ENCODE measurements at regions not wholly inside any gene's neighbourhood (a gene's known extent, or its start where the extent isn't known, plus 50 kb on each side); places are given as distances from the start of the nearest gene placed in this dataset.
"Not testable (repeated sequence)": the region's sequence is repeated elsewhere in the genome, so short reads cannot be mapped to it uniquely, and the experiment has no call there.

GRCh38 chr2:215238485-215239098, 73.3 kb upstream of the ATIC start:
- H3K27ac ChIP-seq (ENCODE audit: low read depth, low read length), result no peak overlapping the region
- no peaks in the 10 kb centered on the region for H3K9me3 ChIP-seq (ENCODE audit: low read depth, low read length)
- H3K36me3 ChIP-seq (ENCODE audit: insufficient read depth, low read length), result no peaks in the 10 kb centered on the region
- TF ChIP-seq CTCF (IDR thresholded peaks at IDR 0.05; ENCODE audit: extremely low read depth, low read depth, low read length), result no peak
- no peaks in the 10 kb centered on the region for H3K79me2 ChIP-seq (ENCODE audit: insufficient read depth, low read length)
- H3K4me1 ChIP-seq (ENCODE audit: insufficient read depth, low read length), result no peaks in the 10 kb centered on the region
- no peaks in the 10 kb centered on the region for H4K20me1 ChIP-seq (ENCODE audit: insufficient read depth, low read length)
- no peak overlapping the region for H3K4me3 ChIP-seq (ENCODE audit: insufficient read depth, low read length)
- no peak overlapping the region for H3K4me2 ChIP-seq (ENCODE audit: insufficient read depth, low read length)
- H3K27me3 ChIP-seq (ENCODE audit: insufficient read depth, low read length), result no peaks in the 10 kb centered on the region
- DNase-seq (ENCODE audit: insufficient read length, low spot score, missing footprints), result no peak
- H2AFZ ChIP-seq (ENCODE audit: low read length), result no peak overlapping the region

- Histone ChIP-seq H4K20me1 (ENCODE audit: insufficient read depth, low read length) (no peaks in the 10 kb centered on the region), H3K27me3 (ENCODE audit: insufficient read depth, low read length) (no peaks in the 10 kb centered on the region), H3K9me3 (ENCODE audit: low read depth, low read length) (no peaks in the 10 kb centered on the region), H3K4me2 (ENCODE audit: insufficient read depth, low read length) (no peak overlapping the region), H3K27ac (ENCODE audit: low read depth, low read length) (no peak overlapping the region), H3K36me3 (ENCODE audit: insufficient read depth, low read length) (no peaks in the 10 kb centered on the region), H3K4me1 (ENCODE audit: insufficient read depth, low read length) (no peaks in the 10 kb centered on the region), H2AFZ (ENCODE audit: low read length) (no peak overlapping the region), H3K79me2 (ENCODE audit: insufficient read depth, low read length) (no peaks in the 10 kb centered on the region), H3K4me3 (ENCODE audit: insufficient read depth, low read length) (no peak overlapping the region)
- no peak for TF ChIP-seq CTCF (IDR thresholded peaks at IDR 0.05; ENCODE audit: extremely low read depth, low read depth, low read length)
- DNase-seq (ENCODE audit: insufficient read length, low spot score, missing footprints), result no peak
Measured at GRCh38 chr2:215236131-215236530, 75.7 kb upstream of the ATIC start.

GRCh38 chr2:215220221-215220620, 81.8 kb upstream of the ABCA12 start:
- H3K4me3 ChIP-seq (ENCODE audit: insufficient read depth, low read length); H3K27me3 ChIP-seq (ENCODE audit: insufficient read depth, low read length); H3K4me2 ChIP-seq (ENCODE audit: insufficient read depth, low read length); H3K36me3 ChIP-seq (ENCODE audit: insufficient read depth, low read length); H4K20me1 ChIP-seq (ENCODE audit: insufficient read depth, low read length); H2AFZ ChIP-seq (ENCODE audit: low read length); H3K4me1 ChIP-seq (ENCODE audit: insufficient read depth, low read length); H3K27ac ChIP-seq (ENCODE audit: low read depth, low read length); DNase-seq (ENCODE audit: insufficient read length, low spot score, missing footprints); H3K9me3 ChIP-seq (ENCODE audit: low read depth, low read length); H3K79me2 ChIP-seq (ENCODE audit: insufficient read depth, low read length): not testable (repeated sequence)

GRCh38 chr2:215218587-215219577, 80.5 kb upstream of the ABCA12 start:
- no peaks in the 10 kb centered on the region for H3K79me2 ChIP-seq (ENCODE audit: insufficient read depth, low read length)
- no peak overlapping the region for H3K27ac ChIP-seq (ENCODE audit: low read depth, low read length)
- no peaks in the 10 kb centered on the region for H3K27me3 ChIP-seq (ENCODE audit: insufficient read depth, low read length)
- DNase-seq (ENCODE audit: insufficient read length, low spot score, missing footprints), result no peak
- no peaks in the 10 kb centered on the region for H3K4me1 ChIP-seq (ENCODE audit: insufficient read depth, low read length)
- H3K36me3 ChIP-seq (ENCODE audit: insufficient read depth, low read length), result no peaks in the 10 kb centered on the region
- H2AFZ ChIP-seq (ENCODE audit: low read length), result no peak overlapping the region
- no peaks in the 10 kb centered on the region for H3K9me3 ChIP-seq (ENCODE audit: low read depth, low read length)
- no peak for TF ChIP-seq CTCF (IDR thresholded peaks at IDR 0.05; ENCODE audit: extremely low read depth, low read depth, low read length)
- no peak overlapping the region for H3K4me3 ChIP-seq (ENCODE audit: insufficient read depth, low read length)
- no peak overlapping the region for H3K4me2 ChIP-seq (ENCODE audit: insufficient read depth, low read length)
- H4K20me1 ChIP-seq (ENCODE audit: insufficient read depth, low read length), result no peaks in the 10 kb centered on the region
